WTC11 (cell line): ENCODE measurements at regions not wholly inside any gene's neighbourhood (a gene's known extent, or its start where the extent isn't known, plus 50 kb on each side); places are given as distances from the start of the nearest gene placed in this dataset.

Source experiments
- ATAC-seq: fragments of 200-7000 bp; cut with Tn5 transposase; 2 replicates; pipeline ENCODE4 v1.10.0; 2021; ENCODE audit warnings: mild to moderate bottlenecking, moderate library complexity
- CTCF ChIA-PET: fragments of 300-600 bp; sonication (Branson Sonifier 250); formaldehyde crosslinking; loops from one replicate; lab custom pipeline; 2021; ENCODE audit warnings: antibody characterized with exemption; lab: Charles Lee
- POLR2A ChIA-PET: fragments of 350-600 bp; sonication (Branson Sonifier 250); formaldehyde crosslinking; loops from one replicate; lab custom pipeline; 2021; ENCODE audit warnings: antibody characterized with exemption; lab: Charles Lee
- DNase-seq: peaks from one replicate; pipeline ENCODE4 v3.0.0; 2021; ENCODE audit warnings: low spot score
- H3K27ac Mint-ChIP-seq: 2 replicates; pipeline ENCODE4 v1.8.0; 2021; ENCODE audit warnings: mixed read lengths
- H3K27me3 Mint-ChIP-seq: 2 replicates; pipeline ENCODE4 v1.8.0; 2021; ENCODE audit warnings: low read depth, mild to moderate bottlenecking, moderate library complexity, mixed read lengths
- H3K36me3 Mint-ChIP-seq: 2 replicates; pipeline ENCODE4 v1.8.0; 2021; ENCODE audit warnings: mixed read lengths
- H3K4me1 Mint-ChIP-seq: 2 replicates; pipeline ENCODE4 v1.8.0; 2022; ENCODE audit warnings: mixed read lengths
- H3K4me3 Mint-ChIP-seq: 2 replicates; pipeline ENCODE4 v1.8.0; 2021; ENCODE audit warnings: mild to moderate bottlenecking, moderate library complexity, mixed read lengths
- H3K9me3 Mint-ChIP-seq: 2 replicates; pipeline ENCODE4 v1.8.0; 2021; ENCODE audit warnings: mixed read lengths
- CREB1 ChIP-seq: sonication (generic); formaldehyde crosslinking; IDR thresholded peaks from 2 replicates; pipeline ENCODE4 v1.8.0; 2023; ENCODE audit warnings: mild to moderate bottlenecking, missing genetic modification reagents
- FOXJ3 ChIP-seq: sonication (generic); formaldehyde crosslinking; IDR thresholded peaks from 2 replicates; pipeline ENCODE4 v1.9.0; 2021; ENCODE audit warnings: missing genetic modification reagents, mild to moderate bottlenecking, borderline replicate concordance
- GTF2I ChIP-seq: fragments of 250-450 bp; sonication (Bioruptor Pico); conservative IDR thresholded peaks from 2 replicates; pipeline ENCODE4 v1.4.0; 2021; ENCODE audit warnings: mild to moderate bottlenecking
- MXD4 ChIP-seq: fragments of 250-450 bp; sonication (Bioruptor Pico); IDR thresholded peaks from 2 replicates; pipeline ENCODE4 v1.8.0; 2021; ENCODE audit warnings: mild to moderate bottlenecking, moderate library complexity, borderline replicate concordance
- MYBL2 ChIP-seq: sonication (generic); formaldehyde crosslinking; IDR thresholded peaks from 2 replicates; pipeline ENCODE4 v1.8.1; 2023; ENCODE audit warnings: mild to moderate bottlenecking, moderate library complexity, missing genetic modification reagents
- NFATC4 ChIP-seq: fragments of 250-450 bp; sonication (Bioruptor Pico); IDR thresholded peaks from 2 replicates; pipeline ENCODE4 v1.9.0; 2021; ENCODE audit warnings: mild to moderate bottlenecking
- OVOL2 ChIP-seq: fragments of 250-450 bp; sonication (Bioruptor Pico); IDR thresholded peaks from 2 replicates; pipeline ENCODE4 v1.9.0; 2021; ENCODE audit warnings: mild to moderate bottlenecking, borderline replicate concordance
- ZBTB21 ChIP-seq: sonication (generic); formaldehyde crosslinking; IDR thresholded peaks from 2 replicates; pipeline ENCODE4 v1.8.1; 2023; ENCODE audit warnings: mild to moderate bottlenecking, missing genetic modification reagents, borderline replicate concordance
- ZNF121 ChIP-seq: sonication (generic); formaldehyde crosslinking; IDR thresholded peaks from 2 replicates; pipeline ENCODE4 v1.8.0; 2023; ENCODE audit warnings: missing genetic modification reagents
- ZNF232 ChIP-seq: sonication (generic); formaldehyde crosslinking; IDR thresholded peaks from 2 replicates; pipeline ENCODE4 v1.8.0; 2022; ENCODE audit warnings: mild to moderate bottlenecking, missing genetic modification reagents
- ZNF317 ChIP-seq: sonication (generic); formaldehyde crosslinking; IDR thresholded peaks from 2 replicates; pipeline ENCODE4 v1.8.1; 2023; ENCODE audit warnings: low read depth, mild to moderate bottlenecking, moderate library complexity, missing genetic modification reagents, borderline replicate concordance
- ZNF416 ChIP-seq: fragments of 250-450 bp; sonication (Bioruptor Pico); IDR thresholded peaks from 2 replicates; pipeline ENCODE4 v1.9.0; 2021; ENCODE audit warnings: mild to moderate bottlenecking, inconsistent platforms
- TF ChIP-seq, protein P1 (sequence below): sonication (generic); formaldehyde crosslinking; IDR thresholded peaks from 2 replicates; pipeline ENCODE4 v1.8.0; 2022; ENCODE audit warnings: missing genetic modification reagents
- TF ChIP-seq, protein P2 (sequence below): sonication (generic); formaldehyde crosslinking; conservative IDR thresholded peaks from 2 replicates; pipeline ENCODE4 v1.8.1; 2022; ENCODE audit warnings: mild to moderate bottlenecking, missing genetic modification reagents
- TF ChIP-seq, protein P3 (sequence below): sonication (generic); formaldehyde crosslinking; IDR thresholded peaks from 2 replicates; pipeline ENCODE4 v1.8.1; 2022; ENCODE audit warnings: mild to moderate bottlenecking, moderate library complexity, missing genetic modification reagents
- TF ChIP-seq, protein P4 (sequence below): sonication (generic); formaldehyde crosslinking; conservative IDR thresholded peaks from 2 replicates; pipeline ENCODE4 v1.8.1; 2023; ENCODE audit warnings: mild to moderate bottlenecking, low read depth, missing genetic modification reagents, moderate library complexity
- TF ChIP-seq, protein P5 (sequence below): fragments of 250-450 bp; sonication (Bioruptor Pico); IDR thresholded peaks from 2 replicates; pipeline ENCODE4 v1.9.0; 2021; ENCODE audit warnings: mild to moderate bottlenecking
- TF ChIP-seq, protein P6 (sequence below): sonication (generic); formaldehyde crosslinking; IDR thresholded peaks from 2 replicates; pipeline ENCODE4 v1.8.0; 2022; ENCODE audit warnings: mild to moderate bottlenecking, missing genetic modification reagents
- TF ChIP-seq, protein P7 (sequence below): sonication (generic); formaldehyde crosslinking; IDR thresholded peaks from 2 replicates; pipeline ENCODE4 v1.8.0; 2022; ENCODE audit warnings: mild to moderate bottlenecking, missing genetic modification reagents
- TF ChIP-seq, protein P8 (sequence below): sonication (generic); formaldehyde crosslinking; IDR thresholded peaks from 2 replicates; pipeline ENCODE4 v1.8.1; 2022; ENCODE audit warnings: low read depth, mild to moderate bottlenecking, moderate library complexity, missing genetic modification reagents, borderline replicate concordance

DNA sequence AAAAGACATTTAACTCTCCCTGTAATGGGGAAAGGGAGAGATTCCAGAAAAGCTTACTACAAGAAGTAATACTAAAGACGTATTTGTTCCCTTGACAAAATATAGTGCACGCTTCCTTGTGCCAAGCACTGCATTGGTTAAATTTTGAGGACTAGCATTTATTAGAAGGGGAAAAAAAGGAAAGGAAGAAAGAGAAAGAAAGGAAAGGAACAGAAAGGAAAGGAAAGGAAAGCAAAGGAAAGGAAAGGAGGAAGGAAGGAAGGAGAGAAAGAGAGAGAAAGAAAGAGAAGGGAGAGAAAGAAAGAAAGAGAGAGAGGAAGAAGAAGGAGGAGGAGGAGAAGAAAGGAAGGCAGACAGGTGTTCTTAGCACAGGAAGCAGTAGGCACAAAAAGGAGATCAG lies 110.1 kb upstream of the CDH6 start (continued):
- TF ChIP-seq, protein P1, sequence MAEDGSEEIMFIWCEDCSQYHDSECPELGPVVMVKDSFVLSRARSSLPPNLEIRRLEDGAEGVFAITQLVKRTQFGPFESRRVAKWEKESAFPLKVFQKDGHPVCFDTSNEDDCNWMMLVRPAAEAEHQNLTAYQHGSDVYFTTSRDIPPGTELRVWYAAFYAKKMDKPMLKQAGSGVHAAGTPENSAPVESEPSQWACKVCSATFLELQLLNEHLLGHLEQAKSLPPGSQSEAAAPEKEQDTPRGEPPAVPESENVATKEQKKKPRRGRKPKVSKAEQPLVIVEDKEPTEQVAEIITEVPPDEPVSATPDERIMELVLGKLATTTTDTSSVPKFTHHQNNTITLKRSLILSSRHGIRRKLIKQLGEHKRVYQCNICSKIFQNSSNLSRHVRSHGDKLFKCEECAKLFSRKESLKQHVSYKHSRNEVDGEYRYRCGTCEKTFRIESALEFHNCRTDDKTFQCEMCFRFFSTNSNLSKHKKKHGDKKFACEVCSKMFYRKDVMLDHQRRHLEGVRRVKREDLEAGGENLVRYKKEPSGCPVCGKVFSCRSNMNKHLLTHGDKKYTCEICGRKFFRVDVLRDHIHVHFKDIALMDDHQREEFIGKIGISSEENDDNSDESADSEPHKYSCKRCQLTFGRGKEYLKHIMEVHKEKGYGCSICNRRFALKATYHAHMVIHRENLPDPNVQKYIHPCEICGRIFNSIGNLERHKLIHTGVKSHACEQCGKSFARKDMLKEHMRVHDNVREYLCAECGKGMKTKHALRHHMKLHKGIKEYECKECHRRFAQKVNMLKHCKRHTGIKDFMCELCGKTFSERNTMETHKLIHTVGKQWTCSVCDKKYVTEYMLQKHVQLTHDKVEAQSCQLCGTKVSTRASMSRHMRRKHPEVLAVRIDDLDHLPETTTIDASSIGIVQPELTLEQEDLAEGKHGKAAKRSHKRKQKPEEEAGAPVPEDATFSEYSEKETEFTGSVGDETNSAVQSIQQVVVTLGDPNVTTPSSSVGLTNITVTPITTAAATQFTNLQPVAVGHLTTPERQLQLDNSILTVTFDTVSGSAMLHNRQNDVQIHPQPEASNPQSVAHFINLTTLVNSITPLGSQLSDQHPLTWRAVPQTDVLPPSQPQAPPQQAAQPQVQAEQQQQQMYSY (CRISPR knock-in tag), result no peak
- TF ChIP-seq CREB1, result no peak
- TF ChIP-seq, protein P2, sequence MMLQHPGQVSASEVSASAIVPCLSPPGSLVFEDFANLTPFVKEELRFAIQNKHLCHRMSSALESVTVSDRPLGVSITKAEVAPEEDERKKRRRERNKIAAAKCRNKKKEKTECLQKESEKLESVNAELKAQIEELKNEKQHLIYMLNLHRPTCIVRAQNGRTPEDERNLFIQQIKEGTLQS, result no peak
- TF ChIP-seq, protein P3, sequence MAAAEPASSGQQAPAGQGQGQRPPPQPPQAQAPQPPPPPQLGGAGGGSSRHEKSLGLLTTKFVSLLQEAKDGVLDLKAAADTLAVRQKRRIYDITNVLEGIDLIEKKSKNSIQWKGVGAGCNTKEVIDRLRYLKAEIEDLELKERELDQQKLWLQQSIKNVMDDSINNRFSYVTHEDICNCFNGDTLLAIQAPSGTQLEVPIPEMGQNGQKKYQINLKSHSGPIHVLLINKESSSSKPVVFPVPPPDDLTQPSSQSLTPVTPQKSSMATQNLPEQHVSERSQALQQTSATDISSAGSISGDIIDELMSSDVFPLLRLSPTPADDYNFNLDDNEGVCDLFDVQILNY, result no peak
- TF ChIP-seq ZNF232 (CRISPR knock-in tag), result no peak
- no peak for TF ChIP-seq MXD4 (CRISPR knock-in tag)
- TF ChIP-seq ZBTB21 (CRISPR knock-in tag), result no peak
- TF ChIP-seq, protein P4, sequence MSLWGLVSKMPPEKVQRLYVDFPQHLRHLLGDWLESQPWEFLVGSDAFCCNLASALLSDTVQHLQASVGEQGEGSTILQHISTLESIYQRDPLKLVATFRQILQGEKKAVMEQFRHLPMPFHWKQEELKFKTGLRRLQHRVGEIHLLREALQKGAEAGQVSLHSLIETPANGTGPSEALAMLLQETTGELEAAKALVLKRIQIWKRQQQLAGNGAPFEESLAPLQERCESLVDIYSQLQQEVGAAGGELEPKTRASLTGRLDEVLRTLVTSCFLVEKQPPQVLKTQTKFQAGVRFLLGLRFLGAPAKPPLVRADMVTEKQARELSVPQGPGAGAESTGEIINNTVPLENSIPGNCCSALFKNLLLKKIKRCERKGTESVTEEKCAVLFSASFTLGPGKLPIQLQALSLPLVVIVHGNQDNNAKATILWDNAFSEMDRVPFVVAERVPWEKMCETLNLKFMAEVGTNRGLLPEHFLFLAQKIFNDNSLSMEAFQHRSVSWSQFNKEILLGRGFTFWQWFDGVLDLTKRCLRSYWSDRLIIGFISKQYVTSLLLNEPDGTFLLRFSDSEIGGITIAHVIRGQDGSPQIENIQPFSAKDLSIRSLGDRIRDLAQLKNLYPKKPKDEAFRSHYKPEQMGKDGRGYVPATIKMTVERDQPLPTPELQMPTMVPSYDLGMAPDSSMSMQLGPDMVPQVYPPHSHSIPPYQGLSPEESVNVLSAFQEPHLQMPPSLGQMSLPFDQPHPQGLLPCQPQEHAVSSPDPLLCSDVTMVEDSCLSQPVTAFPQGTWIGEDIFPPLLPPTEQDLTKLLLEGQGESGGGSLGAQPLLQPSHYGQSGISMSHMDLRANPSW (CRISPR knock-in tag), result no peak
- TF ChIP-seq OVOL2 (CRISPR knock-in tag), result no peak
- no peak for TF ChIP-seq ZNF121 (CRISPR knock-in tag)

DNA sequence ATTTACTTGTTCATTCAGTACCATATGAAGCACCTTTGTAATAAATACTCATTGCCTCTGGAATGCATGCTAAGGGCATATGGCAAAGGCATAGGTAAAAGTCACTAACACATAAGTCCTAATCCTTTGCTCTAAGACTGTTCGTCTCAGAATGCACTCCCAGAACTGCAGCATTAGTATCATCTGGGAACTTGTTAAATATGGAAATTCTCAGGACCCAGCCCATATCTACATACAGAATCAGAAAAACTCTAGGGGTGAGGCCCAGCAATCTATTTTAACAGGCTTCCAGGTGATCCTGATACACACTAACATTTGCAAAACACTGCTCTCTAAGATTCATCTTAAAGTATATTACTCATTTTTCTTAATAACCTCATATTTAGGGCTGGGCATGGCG lies 113.8 kb upstream of the CDH6 start:
- Mint-ChIP-seq H3K4me1 (peaks cover 12% of the 10 kb centered on the region), H3K27me3 (no peaks in the 10 kb centered on the region; the same call in 1 of the 2 replicates), H3K4me3 (no peak overlapping the region), H3K36me3 (peaks cover 10% of the 10 kb centered on the region), H3K9me3 (peaks cover 11% of the 10 kb centered on the region), H3K27ac (no peak overlapping the region)
- TF ChIP-seq ZNF317 (CRISPR knock-in tag) (no peak), NFATC4 (CRISPR knock-in tag) (no peak), GTF2I (CRISPR knock-in tag) (no peak), FOXJ3 (no peak), ZNF232 (CRISPR knock-in tag) (no peak), ZNF416 (CRISPR knock-in tag) (no peak), MYBL2 (CRISPR knock-in tag) (no peak)
- TF ChIP-seq, protein P5, sequence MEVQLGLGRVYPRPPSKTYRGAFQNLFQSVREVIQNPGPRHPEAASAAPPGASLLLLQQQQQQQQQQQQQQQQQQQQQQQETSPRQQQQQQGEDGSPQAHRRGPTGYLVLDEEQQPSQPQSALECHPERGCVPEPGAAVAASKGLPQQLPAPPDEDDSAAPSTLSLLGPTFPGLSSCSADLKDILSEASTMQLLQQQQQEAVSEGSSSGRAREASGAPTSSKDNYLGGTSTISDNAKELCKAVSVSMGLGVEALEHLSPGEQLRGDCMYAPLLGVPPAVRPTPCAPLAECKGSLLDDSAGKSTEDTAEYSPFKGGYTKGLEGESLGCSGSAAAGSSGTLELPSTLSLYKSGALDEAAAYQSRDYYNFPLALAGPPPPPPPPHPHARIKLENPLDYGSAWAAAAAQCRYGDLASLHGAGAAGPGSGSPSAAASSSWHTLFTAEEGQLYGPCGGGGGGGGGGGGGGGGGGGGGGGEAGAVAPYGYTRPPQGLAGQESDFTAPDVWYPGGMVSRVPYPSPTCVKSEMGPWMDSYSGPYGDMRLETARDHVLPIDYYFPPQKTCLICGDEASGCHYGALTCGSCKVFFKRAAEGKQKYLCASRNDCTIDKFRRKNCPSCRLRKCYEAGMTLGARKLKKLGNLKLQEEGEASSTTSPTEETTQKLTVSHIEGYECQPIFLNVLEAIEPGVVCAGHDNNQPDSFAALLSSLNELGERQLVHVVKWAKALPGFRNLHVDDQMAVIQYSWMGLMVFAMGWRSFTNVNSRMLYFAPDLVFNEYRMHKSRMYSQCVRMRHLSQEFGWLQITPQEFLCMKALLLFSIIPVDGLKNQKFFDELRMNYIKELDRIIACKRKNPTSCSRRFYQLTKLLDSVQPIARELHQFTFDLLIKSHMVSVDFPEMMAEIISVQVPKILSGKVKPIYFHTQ (CRISPR knock-in tag), result no peak
- TF ChIP-seq, protein P6, sequence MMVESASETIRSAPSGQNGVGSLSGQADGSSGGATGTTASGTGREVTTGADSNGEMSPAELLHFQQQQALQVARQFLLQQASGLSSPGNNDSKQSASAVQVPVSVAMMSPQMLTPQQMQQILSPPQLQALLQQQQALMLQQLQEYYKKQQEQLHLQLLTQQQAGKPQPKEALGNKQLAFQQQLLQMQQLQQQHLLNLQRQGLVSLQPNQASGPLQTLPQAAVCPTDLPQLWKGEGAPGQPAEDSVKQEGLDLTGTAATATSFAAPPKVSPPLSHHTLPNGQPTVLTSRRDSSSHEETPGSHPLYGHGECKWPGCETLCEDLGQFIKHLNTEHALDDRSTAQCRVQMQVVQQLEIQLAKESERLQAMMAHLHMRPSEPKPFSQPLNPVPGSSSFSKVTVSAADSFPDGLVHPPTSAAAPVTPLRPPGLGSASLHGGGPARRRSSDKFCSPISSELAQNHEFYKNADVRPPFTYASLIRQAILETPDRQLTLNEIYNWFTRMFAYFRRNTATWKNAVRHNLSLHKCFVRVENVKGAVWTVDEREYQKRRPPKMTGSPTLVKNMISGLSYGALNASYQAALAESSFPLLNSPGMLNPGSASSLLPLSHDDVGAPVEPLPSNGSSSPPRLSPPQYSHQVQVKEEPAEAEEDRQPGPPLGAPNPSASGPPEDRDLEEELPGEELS (CRISPR knock-in tag), result no peak
- TF ChIP-seq, protein P7, sequence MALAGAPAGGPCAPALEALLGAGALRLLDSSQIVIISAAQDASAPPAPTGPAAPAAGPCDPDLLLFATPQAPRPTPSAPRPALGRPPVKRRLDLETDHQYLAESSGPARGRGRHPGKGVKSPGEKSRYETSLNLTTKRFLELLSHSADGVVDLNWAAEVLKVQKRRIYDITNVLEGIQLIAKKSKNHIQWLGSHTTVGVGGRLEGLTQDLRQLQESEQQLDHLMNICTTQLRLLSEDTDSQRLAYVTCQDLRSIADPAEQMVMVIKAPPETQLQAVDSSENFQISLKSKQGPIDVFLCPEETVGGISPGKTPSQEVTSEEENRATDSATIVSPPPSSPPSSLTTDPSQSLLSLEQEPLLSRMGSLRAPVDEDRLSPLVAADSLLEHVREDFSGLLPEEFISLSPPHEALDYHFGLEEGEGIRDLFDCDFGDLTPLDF (CRISPR knock-in tag), result no peak
- TF ChIP-seq, protein P8, sequence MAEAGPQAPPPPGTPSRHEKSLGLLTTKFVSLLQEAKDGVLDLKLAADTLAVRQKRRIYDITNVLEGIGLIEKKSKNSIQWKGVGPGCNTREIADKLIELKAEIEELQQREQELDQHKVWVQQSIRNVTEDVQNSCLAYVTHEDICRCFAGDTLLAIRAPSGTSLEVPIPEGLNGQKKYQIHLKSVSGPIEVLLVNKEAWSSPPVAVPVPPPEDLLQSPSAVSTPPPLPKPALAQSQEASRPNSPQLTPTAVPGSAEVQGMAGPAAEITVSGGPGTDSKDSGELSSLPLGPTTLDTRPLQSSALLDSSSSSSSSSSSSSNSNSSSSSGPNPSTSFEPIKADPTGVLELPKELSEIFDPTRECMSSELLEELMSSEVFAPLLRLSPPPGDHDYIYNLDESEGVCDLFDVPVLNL (CRISPR knock-in tag), result no peak
- TF ChIP-seq, protein P2, result no peak
- ATAC-seq (no peak), DNase-seq (no peak)
- ChIA-PET POLR2A (no interaction called here), CTCF (no interaction called here)
